Nephron (organoid): ENCODE measurements at regions not wholly inside any gene's neighbourhood (a gene's known extent, or its start where the extent isn't known, plus 50 kb on each side); places are given as distances from the start of the nearest gene placed in this dataset.

Source experiments
- H3K27ac Mint-ChIP-seq, 3 experiments: 2 replicates each; pipeline ENCODE4 v1.8.0; 2020; ENCODE audit warnings: mixed read lengths in 3 of 3, mild to moderate bottlenecking in 2 of 3, moderate library complexity in 1 of 3
- H3K27me3 Mint-ChIP-seq: 2 replicates; pipeline ENCODE4 v1.8.0; 2021; ENCODE audit warnings: low read depth, mild to moderate bottlenecking, moderate library complexity, mixed read lengths
- H3K36me3 Mint-ChIP-seq: 2 replicates; pipeline ENCODE4 v1.8.0; 2020; ENCODE audit warnings: low read depth, mixed read lengths
- H3K4me1 Mint-ChIP-seq: 2 replicates; pipeline ENCODE4 v1.8.0; 2020; ENCODE audit warnings: mixed read lengths
- H3K4me3 Mint-ChIP-seq, 3 experiments: 2 replicates each; pipeline ENCODE4 v1.8.0; 2020; ENCODE audit warnings: mild to moderate bottlenecking in 3 of 3, mixed read lengths in 3 of 3, moderate library complexity in 2 of 3
- H3K9me3 Mint-ChIP-seq: 2 replicates; pipeline ENCODE4 v1.8.0; 2020; ENCODE audit warnings: mixed read lengths
- TF ChIP-seq, protein P1 (sequence below), 3 experiments: fragments of 200-600 bp; sonication (generic); IDR thresholded peaks; one replicate each; pipeline ENCODE4 v1.5.0; 2021; ENCODE audit warnings: antibody characterized with exemption in 3 of 3; ENCODE audit not compliant: unreplicated experiment in 3 of 3

DNA sequence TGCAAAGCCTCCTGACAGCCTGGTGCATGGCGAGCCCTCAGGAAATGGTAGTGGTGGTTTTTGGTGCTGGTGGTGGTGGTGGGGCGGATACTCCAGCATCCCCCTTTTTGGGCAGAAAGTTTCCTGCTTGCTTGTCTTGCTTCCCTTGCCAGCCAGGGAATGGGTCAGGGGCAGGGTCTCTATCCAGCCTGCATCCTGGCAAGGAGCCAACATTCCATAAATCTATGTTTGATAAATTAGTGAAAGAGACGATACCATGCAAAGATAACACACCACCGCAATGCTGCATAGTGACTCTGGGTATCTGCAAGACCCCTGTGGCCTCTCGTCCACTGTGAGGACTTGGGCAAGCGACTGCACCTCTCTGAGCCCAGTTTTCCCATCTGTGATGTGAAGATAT is 246.2 kb downstream of the LRFN2 start:
- no peak overlapping the region for H3K4me3 Mint-ChIP-seq
- peaks cover 49% of the 10 kb centered on the region for H3K4me1 Mint-ChIP-seq
- H3K27ac Mint-ChIP-seq: peak overlapping the region in 1 of 3 experiments; percentile 77
- no peaks in the 10 kb centered on the region for H3K36me3 Mint-ChIP-seq
- no peaks in the 10 kb centered on the region for H3K9me3 Mint-ChIP-seq
- TF ChIP-seq, protein P1, sequence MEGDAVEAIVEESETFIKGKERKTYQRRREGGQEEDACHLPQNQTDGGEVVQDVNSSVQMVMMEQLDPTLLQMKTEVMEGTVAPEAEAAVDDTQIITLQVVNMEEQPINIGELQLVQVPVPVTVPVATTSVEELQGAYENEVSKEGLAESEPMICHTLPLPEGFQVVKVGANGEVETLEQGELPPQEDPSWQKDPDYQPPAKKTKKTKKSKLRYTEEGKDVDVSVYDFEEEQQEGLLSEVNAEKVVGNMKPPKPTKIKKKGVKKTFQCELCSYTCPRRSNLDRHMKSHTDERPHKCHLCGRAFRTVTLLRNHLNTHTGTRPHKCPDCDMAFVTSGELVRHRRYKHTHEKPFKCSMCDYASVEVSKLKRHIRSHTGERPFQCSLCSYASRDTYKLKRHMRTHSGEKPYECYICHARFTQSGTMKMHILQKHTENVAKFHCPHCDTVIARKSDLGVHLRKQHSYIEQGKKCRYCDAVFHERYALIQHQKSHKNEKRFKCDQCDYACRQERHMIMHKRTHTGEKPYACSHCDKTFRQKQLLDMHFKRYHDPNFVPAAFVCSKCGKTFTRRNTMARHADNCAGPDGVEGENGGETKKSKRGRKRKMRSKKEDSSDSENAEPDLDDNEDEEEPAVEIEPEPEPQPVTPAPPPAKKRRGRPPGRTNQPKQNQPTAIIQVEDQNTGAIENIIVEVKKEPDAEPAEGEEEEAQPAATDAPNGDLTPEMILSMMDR (IDR thresholded peaks at IDR 0.05; ENCODE audit: unreplicated experiment in 3 of 3): no peak
- H3K27me3 Mint-ChIP-seq: peaks cover 67% of the 10 kb centered on the region

DNA sequence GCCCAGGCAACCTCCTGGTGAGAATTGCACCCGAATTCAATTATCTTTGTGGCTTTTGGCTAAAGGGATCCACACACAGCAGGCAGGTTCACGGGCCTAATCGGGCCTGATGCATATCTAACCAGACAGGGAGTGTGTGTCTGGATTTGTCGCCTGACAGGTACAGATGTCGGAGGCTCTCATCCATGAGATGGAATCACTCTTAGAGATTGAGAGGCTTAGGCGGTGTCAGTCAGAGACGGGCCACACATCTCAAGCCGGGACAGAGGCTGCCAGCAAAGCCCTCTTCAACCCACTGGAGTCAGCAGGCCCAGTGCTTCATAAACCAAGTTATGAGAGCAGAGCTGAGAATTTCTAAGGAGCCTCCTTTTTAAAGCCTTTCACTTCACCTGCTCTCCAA is 247.0 kb downstream of the LRFN2 start:
- no peaks in the 10 kb centered on the region for H3K36me3 Mint-ChIP-seq
- H3K4me3 Mint-ChIP-seq: no peak overlapping the region
- peaks cover 73% of the 10 kb centered on the region for H3K27me3 Mint-ChIP-seq
- no peaks in the 10 kb centered on the region for H3K9me3 Mint-ChIP-seq
- TF ChIP-seq, protein P1 (IDR thresholded peaks at IDR 0.05; ENCODE audit: unreplicated experiment in 3 of 3): no peak
- peaks cover 46% of the 10 kb centered on the region for H3K4me1 Mint-ChIP-seq
- no peak overlapping the region for H3K27ac Mint-ChIP-seq

DNA sequence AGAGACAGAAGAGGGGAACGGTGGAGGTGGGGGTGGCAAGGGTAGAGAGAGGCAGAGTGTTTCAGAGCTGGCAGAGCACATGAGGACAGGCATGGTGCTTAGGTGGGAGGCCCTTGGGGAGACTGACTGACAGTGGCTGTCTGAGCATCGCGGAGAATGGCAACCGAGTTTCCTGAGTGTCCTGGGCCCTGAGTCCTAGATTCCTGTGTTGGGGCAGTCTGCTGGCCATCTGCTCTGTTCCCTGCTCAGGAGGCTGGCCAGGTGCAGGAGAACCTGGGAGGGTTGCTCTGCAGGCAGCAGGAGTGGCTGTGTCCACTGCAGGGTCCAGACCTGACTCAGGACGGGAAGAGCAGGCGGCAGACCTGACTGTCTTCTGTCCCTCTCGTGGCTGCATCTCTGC is 248.9 kb downstream of the LRFN2 start:
- no peaks in the 10 kb centered on the region for H3K9me3 Mint-ChIP-seq
- no peak overlapping the region for H3K27ac Mint-ChIP-seq
- H3K36me3 Mint-ChIP-seq: no peaks in the 10 kb centered on the region
- peaks cover 84% of the 10 kb centered on the region for H3K27me3 Mint-ChIP-seq
- H3K4me3 Mint-ChIP-seq: no peak overlapping the region
- TF ChIP-seq, protein P1 (IDR thresholded peaks at IDR 0.05; ENCODE audit: unreplicated experiment in 3 of 3): no peak
- peaks cover 32% of the 10 kb centered on the region for H3K4me1 Mint-ChIP-seq

DNA sequence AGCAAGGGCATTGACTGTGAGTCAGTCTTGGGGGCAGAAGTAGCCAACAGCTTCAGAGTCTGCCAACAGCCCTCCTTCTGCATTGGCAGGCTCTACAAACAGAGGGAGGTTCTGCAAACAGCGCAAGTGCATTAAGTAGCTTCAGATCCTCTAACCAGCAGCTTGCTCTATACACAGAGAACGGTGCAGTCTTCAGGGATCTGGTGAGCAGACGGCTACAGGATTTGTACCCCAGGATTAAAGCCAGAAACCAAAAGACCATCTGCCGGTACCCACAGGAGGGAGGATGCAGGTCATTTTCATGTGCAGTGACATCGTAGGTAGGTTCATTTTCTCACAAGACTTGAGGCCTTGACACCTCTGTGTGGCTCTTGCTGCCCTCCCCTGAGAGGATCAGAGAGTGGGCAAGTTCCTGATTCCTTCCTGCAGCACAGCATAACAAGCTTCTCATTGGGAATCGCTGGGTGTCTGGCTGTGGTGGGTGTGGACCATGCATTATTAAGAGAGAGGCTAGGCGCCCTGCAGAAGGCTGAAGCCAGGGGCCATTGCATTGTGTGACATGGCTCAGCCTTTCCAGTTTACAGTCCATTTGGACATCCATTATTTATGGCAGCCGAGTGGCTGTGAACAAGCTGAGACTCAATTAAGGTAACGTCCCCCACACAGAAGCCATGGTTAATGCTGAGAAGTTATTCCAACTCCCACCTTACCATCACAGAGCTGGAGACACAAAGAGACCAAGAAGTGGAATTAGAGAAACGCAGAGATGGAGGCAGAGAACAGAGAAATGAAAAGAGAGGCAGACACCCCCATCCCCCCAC is 250.0 kb downstream of the LRFN2 start:
- Mint-ChIP-seq H3K27me3 (peaks cover 93% of the 10 kb centered on the region), H3K36me3 (no peaks in the 10 kb centered on the region), H3K27ac (no peak overlapping the region), H3K4me3 (no peak overlapping the region), H3K9me3 (no peaks in the 10 kb centered on the region), H3K4me1 (peaks cover 20% of the 10 kb centered on the region)
- TF ChIP-seq, protein P1 (IDR thresholded peaks at IDR 0.05; ENCODE audit: unreplicated experiment in 3 of 3): no peak

DNA sequence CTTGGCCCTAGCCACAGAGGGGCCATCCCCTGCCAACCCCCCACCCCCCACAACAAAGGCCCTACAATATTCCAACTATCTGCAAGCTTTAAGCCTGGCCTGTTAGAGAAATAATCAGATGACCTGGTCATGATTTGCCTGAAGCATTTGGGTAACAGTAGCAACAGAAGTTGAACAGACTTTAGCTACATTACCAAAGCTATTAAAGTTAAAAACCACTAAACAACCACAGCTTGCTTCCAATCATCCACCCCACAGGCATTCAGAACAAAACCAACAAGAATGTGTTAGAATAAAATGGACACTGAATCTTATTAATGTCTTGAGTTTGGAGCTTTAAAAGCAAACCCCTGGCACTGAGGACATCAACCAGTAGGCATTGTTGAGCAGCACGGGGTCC is 250.9 kb downstream of the LRFN2 start:
- no peak overlapping the region for H3K27ac Mint-ChIP-seq
- H3K27me3 Mint-ChIP-seq: peaks cover 93% of the 10 kb centered on the region
- TF ChIP-seq, protein P1 (IDR thresholded peaks at IDR 0.05; ENCODE audit: unreplicated experiment in 3 of 3): no peak
- no peaks in the 10 kb centered on the region for H3K36me3 Mint-ChIP-seq
- no peaks in the 10 kb centered on the region for H3K9me3 Mint-ChIP-seq
- H3K4me3 Mint-ChIP-seq: no peak overlapping the region
- H3K4me1 Mint-ChIP-seq: peaks cover 12% of the 10 kb centered on the region
